ENCODE measurements at regions not wholly inside any gene's neighbourhood (a gene's known extent, or its start where the extent isn't known, plus 50 kb on each side); places are given as distances from the start of the nearest gene placed in this dataset.
"Not testable (repeated sequence)": the region's sequence is repeated elsewhere in the genome, so short reads cannot be mapped to it uniquely, and the experiment has no call there.

DNA sequence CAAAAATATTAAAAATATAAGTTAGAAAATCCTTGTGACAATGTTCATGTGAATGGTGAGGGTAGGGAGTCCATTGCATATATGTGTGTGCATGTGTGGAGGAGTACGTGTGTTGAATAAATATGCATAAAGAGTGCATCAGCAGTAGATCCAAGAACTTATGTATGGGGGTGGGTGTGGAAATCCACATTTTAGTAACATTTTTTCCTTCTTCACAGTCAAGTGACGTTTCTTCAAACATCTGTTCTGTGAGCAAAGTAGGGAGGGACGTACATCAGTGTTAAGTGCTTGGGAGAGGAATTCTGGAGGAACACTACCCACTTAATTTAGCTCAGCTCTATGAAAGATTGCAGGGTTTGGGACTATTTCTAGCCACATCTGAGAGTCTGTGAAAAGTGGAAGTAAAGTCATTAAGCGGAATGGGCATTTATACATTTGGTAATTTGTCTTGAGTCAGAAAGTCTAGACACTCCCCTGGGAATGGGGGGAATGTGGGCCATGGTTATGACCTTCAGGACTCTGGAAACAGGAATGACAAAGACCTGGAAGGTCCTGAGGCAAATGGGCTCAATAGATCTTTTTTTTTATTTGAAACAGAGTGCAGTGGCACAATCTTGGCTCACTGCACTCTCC is 156.4 kb upstream of the PLXNC1 start:
- Histone ChIP-seq H3K4me2 (no peak overlapping the region), H3K27me3 (no peaks in the 10 kb centered on the region), H3K9ac (no peak overlapping the region), H3K36me3 (no peaks in the 10 kb centered on the region), H3K4me1 (0 out of 2 replicates have a peak, but pooled peaks cover 4% of the 10 kb centered on the region), H3K4me3 (no peak overlapping the region), H4K20me1 (no peaks in the 10 kb centered on the region), H3K9me3 (0 out of 2 replicates have a peak, but pooled peaks cover 5% of the 10 kb centered on the region), H3K27ac (no peak overlapping the region)
- TF ChIP-seq Cebpa-rat (IDR thresholded peaks at IDR 0.05): no peak

GRCh38 chr12:93994721-93995120 is 153.7 kb upstream of the PLXNC1 start:
- Histone ChIP-seq H3K9me3 (peaks cover 6% of the 10 kb centered on the region), H3K27me3 (no peaks in the 10 kb centered on the region), H3K27ac (no peak overlapping the region), H3K9ac (no peak overlapping the region), H3K4me1 (0 out of 2 replicates have a peak, but pooled peaks cover 4% of the 10 kb centered on the region), H3K4me3 (no peak overlapping the region), H4K20me1 (no peaks in the 10 kb centered on the region), H3K4me2 (no peak overlapping the region), H3K36me3 (no peaks in the 10 kb centered on the region)
- TF ChIP-seq Cebpa-rat (IDR thresholded peaks at IDR 0.05): no peak

- TF ChIP-seq Cebpa-rat (IDR thresholded peaks at IDR 0.05): no peak
- Histone ChIP-seq H3K4me3 (no peak overlapping the region), H3K9me3 (peaks cover 6% of the 10 kb centered on the region)
These were observed 152.1 kb upstream of the PLXNC1 start for GRCh38 chr12:93996321-93996720.

DNA sequence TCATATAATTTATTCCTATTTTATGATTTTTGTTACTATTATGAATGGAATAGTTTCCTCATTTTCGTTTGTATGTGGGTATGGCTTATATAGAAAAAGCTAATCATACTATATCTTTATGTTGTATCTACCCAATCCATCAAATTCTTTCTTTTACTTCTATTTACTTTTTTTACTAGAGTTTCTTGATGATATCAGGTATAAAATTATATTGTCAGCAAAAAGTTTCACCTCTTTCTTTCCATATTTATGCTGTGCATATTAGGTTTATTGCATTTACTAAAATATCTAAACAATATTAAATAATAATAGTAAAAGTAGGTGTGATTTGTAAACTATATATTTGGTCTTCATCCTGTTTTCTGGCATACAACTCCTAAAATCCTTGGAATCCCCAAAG is 146.7 kb upstream of the PLXNC1 start:
- no peaks in the 10 kb centered on the region for H3K27me3 ChIP-seq
- H3K9ac ChIP-seq: no peak overlapping the region
- TF ChIP-seq Cebpa-rat (IDR thresholded peaks at IDR 0.05): no peak
- H4K20me1 ChIP-seq: no peaks in the 10 kb centered on the region
- peaks cover 6% of the 10 kb centered on the region for H3K9me3 ChIP-seq
- H3K36me3 ChIP-seq: no peaks in the 10 kb centered on the region
- H3K4me2 ChIP-seq: no peak overlapping the region
- no peak overlapping the region for H3K4me3 ChIP-seq
- H3K4me1 ChIP-seq: no peaks in the 10 kb centered on the region
- H3K27ac ChIP-seq: no peak overlapping the region

More at GRCh38 chr12:93996321-93996720, 152.1 kb upstream of the PLXNC1 start:
- Histone ChIP-seq H3K27me3 (no peaks in the 10 kb centered on the region), H3K4me1 (0 out of 2 replicates have a peak, but pooled peaks cover 4% of the 10 kb centered on the region), H3K9ac (no peak overlapping the region), H3K36me3 (no peaks in the 10 kb centered on the region), H3K27ac (no peak overlapping the region), H4K20me1 (no peaks in the 10 kb centered on the region), H3K4me2 (no peak overlapping the region)

- H3K27ac ChIP-seq, H3K9ac ChIP-seq, H3K4me3 ChIP-seq, H4K20me1 ChIP-seq, H3K27me3 ChIP-seq, H3K36me3 ChIP-seq, H3K4me1 ChIP-seq, H3K4me2 ChIP-seq, H3K9me3 ChIP-seq: not testable (repeated sequence)
These were observed 145.5 kb upstream of the PLXNC1 start for GRCh38 chr12:94002925-94003324.

- not testable (repeated sequence) for H3K9me3 ChIP-seq, H3K36me3 ChIP-seq, H3K9ac ChIP-seq, H3K4me2 ChIP-seq, H3K4me1 ChIP-seq, H3K4me3 ChIP-seq, H3K27ac ChIP-seq, H4K20me1 ChIP-seq, H3K27me3 ChIP-seq
These were observed 140.5 kb upstream of the PLXNC1 start for GRCh38 chr12:94007833-94008232.

- Histone ChIP-seq H3K4me1 (no peaks in the 10 kb centered on the region), H3K36me3 (no peaks in the 10 kb centered on the region), H4K20me1 (no peaks in the 10 kb centered on the region), H3K9me3 (peaks cover 13% of the 10 kb centered on the region), H3K27me3 (no peaks in the 10 kb centered on the region), H3K4me3 (no peak overlapping the region), H3K9ac (no peak overlapping the region), H3K4me2 (no peak overlapping the region), H3K27ac (no peak overlapping the region)
- TF ChIP-seq Cebpa-rat (IDR thresholded peaks at IDR 0.05): no peak
These were observed 138.1 kb upstream of the PLXNC1 start for GRCh38 chr12:94010307-94010706.

DNA sequence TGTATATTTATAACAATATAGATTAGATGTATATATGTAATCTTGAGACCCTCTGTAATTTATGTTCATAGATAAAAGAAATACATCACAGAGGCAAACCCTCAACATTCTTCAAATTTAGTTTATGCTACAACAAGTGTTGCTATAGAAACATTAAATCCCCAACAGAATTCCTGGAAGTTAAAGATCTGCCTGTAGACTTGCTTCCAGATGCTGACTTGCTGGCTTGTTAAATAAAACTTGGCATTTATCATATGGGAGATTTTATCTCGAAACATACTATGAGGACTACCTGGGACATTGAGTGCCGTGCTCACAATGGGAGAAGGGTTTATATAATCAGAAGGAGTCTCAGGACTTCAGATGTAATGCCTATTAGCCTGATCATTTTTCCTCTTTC is 136.3 kb upstream of the PLXNC1 start:
- H3K4me1 ChIP-seq: no peaks in the 10 kb centered on the region
- H3K9me3 ChIP-seq: peaks cover 31% of the 10 kb centered on the region
- no peak overlapping the region for H3K27ac ChIP-seq
- no peak overlapping the region for H3K4me2 ChIP-seq
- H3K36me3 ChIP-seq: no peaks in the 10 kb centered on the region
- H3K4me3 ChIP-seq: no peak overlapping the region
- no peak overlapping the region for H3K9ac ChIP-seq
- no peak for TF ChIP-seq Cebpa-rat (IDR thresholded peaks at IDR 0.05)
- no peaks in the 10 kb centered on the region for H4K20me1 ChIP-seq
- no peaks in the 10 kb centered on the region for H3K27me3 ChIP-seq

DNA sequence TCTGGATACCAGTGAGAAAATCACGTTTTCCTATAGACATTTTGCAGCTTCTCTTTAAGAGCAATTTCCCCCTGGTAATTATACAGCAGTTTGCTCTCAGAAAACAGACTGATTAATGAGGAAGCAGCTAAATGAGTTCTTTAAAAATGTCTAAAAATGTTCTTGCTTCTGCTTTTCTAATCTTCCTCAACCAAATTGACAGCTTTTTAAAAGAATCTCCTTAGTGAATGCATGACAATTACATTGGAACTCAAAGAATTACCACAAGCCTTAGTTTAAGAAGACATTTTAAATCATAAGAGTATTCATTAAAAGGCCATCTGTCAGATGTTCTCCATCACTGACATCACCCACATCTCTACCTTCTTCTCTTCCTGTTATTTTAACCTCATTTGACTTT is 135.8 kb upstream of the PLXNC1 start:
- TF ChIP-seq Cebpa-rat (IDR thresholded peaks at IDR 0.05): no peak
- H3K4me2 ChIP-seq: no peak overlapping the region
- no peaks in the 10 kb centered on the region for H3K36me3 ChIP-seq
- H3K27me3 ChIP-seq: no peaks in the 10 kb centered on the region
- no peak overlapping the region for H3K27ac ChIP-seq
- peaks cover 36% of the 10 kb centered on the region for H3K9me3 ChIP-seq
- H3K9ac ChIP-seq: no peak overlapping the region
- no peaks in the 10 kb centered on the region for H4K20me1 ChIP-seq
- H3K4me3 ChIP-seq: no peak overlapping the region
- H3K4me1 ChIP-seq: no peaks in the 10 kb centered on the region

- peaks cover 60% of the 10 kb centered on the region for H3K9me3 ChIP-seq
- H4K20me1 ChIP-seq, H3K36me3 ChIP-seq, H3K4me1 ChIP-seq, H3K9ac ChIP-seq, H3K27ac ChIP-seq, H3K4me2 ChIP-seq, H3K27me3 ChIP-seq: not testable (repeated sequence)
- H3K4me3 ChIP-seq: 0 out of 2 replicates have a peak overlapping the region, but pooled peaks have one; percentile 4
These were observed 131.1 kb upstream of the PLXNC1 start for GRCh38 chr12:94017247-94017646.

GRCh38 chr12:94020335-94020734 is 128.0 kb upstream of the PLXNC1 start:
- Histone ChIP-seq H3K4me3 (no peak overlapping the region), H3K4me2 (no peak overlapping the region), H3K9ac (no peak overlapping the region), H3K4me1 (no peaks in the 10 kb centered on the region), H3K9me3 (peaks cover 65% of the 10 kb centered on the region), H4K20me1 (no peaks in the 10 kb centered on the region), H3K36me3 (no peaks in the 10 kb centered on the region), H3K27me3 (no peaks in the 10 kb centered on the region), H3K27ac (no peak overlapping the region)
- TF ChIP-seq Cebpa-rat (IDR thresholded peaks at IDR 0.05): no peak

Measured in BLaER1 (cell line).